HG03025 (cell line): ENCODE measurements at regions not wholly inside any gene's neighbourhood (a gene's known extent, or its start where the extent isn't known, plus 50 kb on each side); places are given as distances from the start of the nearest gene placed in this dataset.

Experiments used
- ATAC-seq: cut with Tn5 transposase; IDR thresholded peaks from one replicate; pipeline ENCODE4 v1.9.1; 2021; ENCODE audit warnings: mild to moderate bottlenecking, moderate library complexity; ENCODE audit not compliant: unreplicated experiment, low FRiP score

- no peak for ATAC-seq
Observed at GRCh38 chr4:115430024-115430423, 316.6 kb upstream of the NDST4 start.

- ATAC-seq: no peak
Observed at GRCh38 chr4:115428455-115428854, 315.0 kb upstream of the NDST4 start.

GRCh38 chr4:115424852-115425251 is 311.4 kb upstream of the NDST4 start:
- no peak for ATAC-seq

GRCh38 chr4:115418635-115419396 is 305.4 kb upstream of the NDST4 start:
- no peak for ATAC-seq

- ATAC-seq: no peak
Observed at GRCh38 chr4:115396034-115396433, 282.6 kb upstream of the NDST4 start.

GRCh38 chr4:115376866-115377265 is 263.4 kb upstream of the NDST4 start:
- ATAC-seq: no peak

GRCh38 chr4:115374621-115375020 is 261.2 kb upstream of the NDST4 start:
- no peak for ATAC-seq

GRCh38 chr4:115370490-115370889 is 257.1 kb upstream of the NDST4 start:
- no peak for ATAC-seq

GRCh38 chr4:115370012-115370411 is 256.6 kb upstream of the NDST4 start:
- ATAC-seq: no peak

GRCh38 chr4:115366390-115366789 is 253.0 kb upstream of the NDST4 start:
- no peak for ATAC-seq

GRCh38 chr4:115365185-115365584 is 251.8 kb upstream of the NDST4 start:
- no peak for ATAC-seq

- ATAC-seq: no peak
Observed at GRCh38 chr4:115361781-115362180, 248.4 kb upstream of the NDST4 start.

- no peak for ATAC-seq
Observed at GRCh38 chr4:115360431-115360830, 247.0 kb upstream of the NDST4 start.

GRCh38 chr4:115357776-115358175 is 244.4 kb upstream of the NDST4 start:
- ATAC-seq: no peak

GRCh38 chr4:115356176-115356575 is 242.8 kb upstream of the NDST4 start:
- ATAC-seq: no peak

- ATAC-seq: no peak
Observed at GRCh38 chr4:115355329-115355728, 241.9 kb upstream of the NDST4 start.

- no peak for ATAC-seq
Observed at GRCh38 chr4:115353370-115353769, 239.9 kb upstream of the NDST4 start.

- ATAC-seq: no peak
Observed at GRCh38 chr4:115343171-115343570, 229.8 kb upstream of the NDST4 start.

GRCh38 chr4:115334736-115335411 is 221.5 kb upstream of the NDST4 start:
- no peak for ATAC-seq

- ATAC-seq: no peak
Observed at GRCh38 chr4:115332078-115332477, 218.7 kb upstream of the NDST4 start.

GRCh38 chr4:115331241-115331640 is 217.8 kb upstream of the NDST4 start:
- no peak for ATAC-seq

GRCh38 chr4:115325836-115326235 is 212.4 kb upstream of the NDST4 start:
- ATAC-seq: no peak
